ENCODE measurements at regions not wholly inside any gene's neighbourhood (a gene's known extent, or its start where the extent isn't known, plus 50 kb on each side); places are given as distances from the start of the nearest gene placed in this dataset.

DNA sequence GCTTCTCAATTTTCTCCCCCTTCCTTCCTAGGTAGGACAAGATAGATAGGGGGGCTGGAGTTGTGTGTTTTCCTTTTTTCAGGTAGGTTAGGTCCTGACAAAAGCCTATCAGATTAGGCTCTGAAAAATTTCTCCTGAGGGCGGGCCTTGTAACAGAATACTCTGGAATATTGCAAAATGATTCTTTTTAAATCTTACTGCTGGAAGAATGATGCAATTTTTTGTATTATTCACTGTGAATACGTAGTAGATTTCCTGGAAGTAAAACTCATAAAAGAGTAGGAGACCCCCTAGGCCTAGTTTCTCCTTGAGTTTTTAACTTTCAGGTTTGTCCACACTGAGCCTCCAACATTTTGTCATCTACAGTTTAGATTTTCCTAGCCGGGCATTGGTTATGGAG, 1701.8 kb downstream of the EFNA5 start:
- intact Hi-C loops (cut with DNase I): no loop called here
- H3K9me3 ChIP-seq: peaks cover 0 to 8% (median 0%) of the 10 kb centered on the region in 11 donors
- no peak for DNase-seq
- ATAC-seq: no peak
- H3K27ac ChIP-seq: no peak overlapping the region
- 81 to 84% methylated on average over 3 of the region's 3 CpGs for WGBS, 2 donors
- H3K4me1 ChIP-seq: no peaks in the 10 kb centered on the region
- no peaks in the 10 kb centered on the region for H3K27me3 ChIP-seq
- no peaks in the 10 kb centered on the region for H3K36me3 ChIP-seq
- no peak overlapping the region for H3K4me3 ChIP-seq
- TF ChIP-seq, protein P1, sequence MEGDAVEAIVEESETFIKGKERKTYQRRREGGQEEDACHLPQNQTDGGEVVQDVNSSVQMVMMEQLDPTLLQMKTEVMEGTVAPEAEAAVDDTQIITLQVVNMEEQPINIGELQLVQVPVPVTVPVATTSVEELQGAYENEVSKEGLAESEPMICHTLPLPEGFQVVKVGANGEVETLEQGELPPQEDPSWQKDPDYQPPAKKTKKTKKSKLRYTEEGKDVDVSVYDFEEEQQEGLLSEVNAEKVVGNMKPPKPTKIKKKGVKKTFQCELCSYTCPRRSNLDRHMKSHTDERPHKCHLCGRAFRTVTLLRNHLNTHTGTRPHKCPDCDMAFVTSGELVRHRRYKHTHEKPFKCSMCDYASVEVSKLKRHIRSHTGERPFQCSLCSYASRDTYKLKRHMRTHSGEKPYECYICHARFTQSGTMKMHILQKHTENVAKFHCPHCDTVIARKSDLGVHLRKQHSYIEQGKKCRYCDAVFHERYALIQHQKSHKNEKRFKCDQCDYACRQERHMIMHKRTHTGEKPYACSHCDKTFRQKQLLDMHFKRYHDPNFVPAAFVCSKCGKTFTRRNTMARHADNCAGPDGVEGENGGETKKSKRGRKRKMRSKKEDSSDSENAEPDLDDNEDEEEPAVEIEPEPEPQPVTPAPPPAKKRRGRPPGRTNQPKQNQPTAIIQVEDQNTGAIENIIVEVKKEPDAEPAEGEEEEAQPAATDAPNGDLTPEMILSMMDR (IDR thresholded peaks at IDR 0.05): no peak

DNA sequence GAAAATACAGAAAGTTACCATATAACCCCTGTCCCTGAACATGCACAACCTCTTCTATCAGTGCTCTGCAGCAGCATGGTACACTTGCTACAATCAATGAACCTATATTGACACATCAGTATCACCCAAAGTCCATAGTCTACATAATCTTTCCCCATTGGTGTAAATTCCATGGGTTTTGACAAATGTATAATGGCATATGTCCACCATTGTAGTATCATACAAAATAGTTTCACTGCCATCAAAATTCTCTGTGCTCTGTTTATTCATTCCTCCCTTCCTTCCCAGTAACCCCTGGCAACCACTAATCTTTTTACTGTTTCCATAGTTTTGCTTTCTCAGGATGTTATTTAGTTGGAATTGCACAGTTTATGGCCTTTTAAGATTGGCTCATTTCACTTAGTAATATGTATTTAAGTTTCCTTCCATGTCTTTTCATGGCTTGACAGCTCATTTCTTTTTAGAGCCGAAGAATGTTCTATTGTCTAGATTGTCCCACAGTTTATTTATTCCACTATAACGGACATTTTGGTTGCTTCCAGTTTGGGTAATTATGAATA, 1707.0 kb downstream of the EFNA5 start:
- H3K36me3 ChIP-seq: no peaks in the 10 kb centered on the region
- no peak overlapping the region for H3K27ac ChIP-seq
- peaks cover 0 to 11% (median 0%) of the 10 kb centered on the region in 11 donors for H3K9me3 ChIP-seq
- no peaks in the 10 kb centered on the region for H3K27me3 ChIP-seq
- DNase-seq (no peak), ATAC-seq (no peak)
- 52 to 91% methylated on average over 2 of the region's 2 CpGs for WGBS, 2 donors
- intact Hi-C loops (cut with DNase I): no loop called here
- no peaks in the 10 kb centered on the region for H3K4me1 ChIP-seq
- H3K4me3 ChIP-seq: no peak overlapping the region
- TF ChIP-seq, protein P1 (IDR thresholded peaks at IDR 0.05): no peak

DNA sequence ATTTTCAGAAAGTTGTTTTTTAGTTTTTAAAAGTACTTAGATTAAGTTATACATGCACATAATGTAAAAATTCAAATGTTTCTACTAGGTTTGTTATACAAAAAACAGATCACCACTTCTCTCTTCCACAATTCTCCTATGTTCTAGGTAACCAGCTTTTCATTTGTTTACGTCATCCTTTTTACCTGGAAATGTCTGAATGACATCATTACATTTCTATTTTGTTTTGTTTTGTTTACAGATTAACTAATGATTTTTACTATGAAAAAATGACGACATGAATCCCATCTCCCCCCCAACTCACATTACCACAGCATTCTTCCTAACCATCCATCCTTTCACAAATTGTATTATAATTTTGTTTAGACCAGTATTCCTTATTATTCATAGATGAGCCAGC, 1709.2 kb downstream of the EFNA5 start:
- ATAC-seq (no peak), DNase-seq (no peak)
- Histone ChIP-seq H3K27ac (no peak overlapping the region), H3K36me3 (no peaks in the 10 kb centered on the region), H3K4me1 (no peaks in the 10 kb centered on the region), H3K9me3 (peaks cover 0 to 11% (median 0%) of the 10 kb centered on the region in 11 donors), H3K4me3 (no peak overlapping the region), H3K27me3 (no peaks in the 10 kb centered on the region)
- intact Hi-C loops (cut with DNase I): no loop called here
- 82 to 85% methylated on average over 2 of the region's 2 CpGs for WGBS, 2 donors
- TF ChIP-seq, protein P1 (IDR thresholded peaks at IDR 0.05): no peak

- DNase-seq (no peak), ATAC-seq (no peak)
- Histone ChIP-seq H3K4me3 (no peak overlapping the region), H3K27me3 (no peaks in the 10 kb centered on the region), H3K4me1 (no peaks in the 10 kb centered on the region), H3K36me3 (no peaks in the 10 kb centered on the region), H3K27ac (no peak overlapping the region), H3K9me3 (peaks cover 0 to 8% (median 0%) of the 10 kb centered on the region in 11 donors)
- TF ChIP-seq, protein P1 (IDR thresholded peaks at IDR 0.05): no peak
- 81 to 85% methylated on average over 1 of the region's 1 CpG for WGBS, 2 donors
- intact Hi-C loops (cut with DNase I): no loop called here
Measured at GRCh38 chr5:105956456-105957196, 1714.1 kb downstream of the EFNA5 start.
